SK-N-SH treated with all-trans-retinoic acid at 6 μM for 48 hours (cell line): ENCODE measurements at regions not wholly inside any gene's neighbourhood (a gene's known extent, or its start where the extent isn't known, plus 50 kb on each side); places are given as distances from the start of the nearest gene placed in this dataset.

Experiments
- ARNTL ChIP-seq: fragments of 450-650 bp; formaldehyde crosslinking; IDR thresholded peaks from 2 replicates; pipeline ENCODE4 v1.5.0; 2020; ENCODE audit warnings: low read depth, mild to moderate bottlenecking, moderate library complexity, borderline replicate concordance
- CSDC2 ChIP-seq: fragments of 250-450 bp; sonication (Bioruptor Pico); IDR thresholded peaks from 2 replicates; pipeline ENCODE4 v1.5.0; 2020; ENCODE audit warnings: mild to moderate bottlenecking, moderate library complexity
- ESRRG ChIP-seq: fragments of 250-450 bp; sonication (Bioruptor Pico); IDR thresholded peaks from 2 replicates; pipeline ENCODE4 v1.6.1; 2021; ENCODE audit warnings: mild to moderate bottlenecking
- GLIS3 ChIP-seq: fragments of 250-450 bp; sonication (Bioruptor Pico); IDR thresholded peaks from 2 replicates; pipeline ENCODE4 v1.5.0; 2020; ENCODE audit warnings: mild to moderate bottlenecking, moderate library complexity
- ISL1 ChIP-seq: fragments of 250-450 bp; sonication (Bioruptor Pico); IDR thresholded peaks from 2 replicates; pipeline ENCODE4 v2.1.2; 2022; ENCODE audit warnings: mild to moderate bottlenecking, moderate library complexity
- OSR1 ChIP-seq: fragments of 250-450 bp; sonication (Bioruptor Pico); IDR thresholded peaks from 2 replicates; pipeline ENCODE4 v1.8.0; 2022; ENCODE audit warnings: moderate library complexity, mild to moderate bottlenecking, inconsistent platforms
- PATZ1 ChIP-seq: fragments of 250-450 bp; sonication (Bioruptor Pico); IDR thresholded peaks from 2 replicates; pipeline ENCODE4 v1.8.0; 2020; ENCODE audit warnings: mild to moderate bottlenecking, moderate library complexity, borderline replicate concordance
- POU6F1 ChIP-seq: fragments of 250-450 bp; sonication (Bioruptor Pico); IDR thresholded peaks from 2 replicates; pipeline ENCODE4 v1.8.0; 2021; ENCODE audit warnings: low read depth, mild to moderate bottlenecking, moderate library complexity, borderline replicate concordance
- TCF4 ChIP-seq: fragments of 250-450 bp; sonication (Bioruptor Pico); IDR thresholded peaks from 2 replicates; pipeline ENCODE4 v1.8.0; 2021; ENCODE audit warnings: mild to moderate bottlenecking, moderate library complexity, borderline replicate concordance
- TOX ChIP-seq: fragments of 250-450 bp; sonication (Bioruptor Pico); IDR thresholded peaks from 2 replicates; pipeline ENCODE4 v1.8.0; 2021; ENCODE audit warnings: mild to moderate bottlenecking, moderate library complexity, borderline replicate concordance
- ZFP3 ChIP-seq: fragments of 250-450 bp; sonication (Bioruptor Pico); IDR thresholded peaks from 2 replicates; pipeline ENCODE4 v1.5.0; 2020; ENCODE audit warnings: mild to moderate bottlenecking, moderate library complexity
- ZFP30 ChIP-seq: fragments of 450-650 bp; formaldehyde crosslinking; IDR thresholded peaks from 2 replicates; pipeline ENCODE4 v1.5.0; 2022; ENCODE audit warnings: mild to moderate bottlenecking, moderate library complexity

- TF ChIP-seq POU6F1 (CRISPR knock-in tag) = no peak
- TF ChIP-seq TOX = no peak
- no peak for TF ChIP-seq GLIS3 (CRISPR knock-in tag)
- TF ChIP-seq PATZ1 (CRISPR knock-in tag) = no peak
- TF ChIP-seq TCF4 = no peak
- no peak for TF ChIP-seq ESRRG (CRISPR knock-in tag)
- TF ChIP-seq CSDC2 (CRISPR knock-in tag) = no peak
- no peak for TF ChIP-seq OSR1
- no peak for TF ChIP-seq ZFP30
- TF ChIP-seq ARNTL (CRISPR knock-in tag) = no peak
- no peak for TF ChIP-seq ISL1 (CRISPR knock-in tag)
- no peak for TF ChIP-seq ZFP3
These were observed 1365.2 kb upstream of the ADGRL3 start for GRCh38 chr4:59834943-59835342.
